T-cell (primary cell): ENCODE measurements at regions not wholly inside any gene's neighbourhood (a gene's known extent, or its start where the extent isn't known, plus 50 kb on each side); places are given as distances from the start of the nearest gene placed in this dataset.

Experiments
- ATAC-seq, 4 experiments: fragments of 200-7000 bp in 3 of 4; fragments of 150-1000 bp in 1 of 4; cut with Tn5 transposase; replicated peaks in 1 of 4; 1 replicate in 3 of 4; 2 replicates in 1 of 4; pipeline ENCODE4 v1.10.0; 2021; ENCODE audit warnings: moderate library complexity in 3 of 4, mild to moderate bottlenecking in 2 of 4, moderate number of reproducible peaks in 1 of 4
- CTCF ChIA-PET, 2 donors: fragments of 300-600 bp; sonication (Branson Sonifier 250); formaldehyde crosslinking; loops; one replicate each; lab custom pipeline; 2022; ENCODE audit warnings: antibody characterized with exemption in 2 of 2; lab: Charles Lee
- POLR2A ChIA-PET, 2 donors: fragments of 300-600 bp; sonication (Branson Sonifier 250); formaldehyde crosslinking; loops; one replicate each; lab custom pipeline; 2022; ENCODE audit warnings: antibody characterized with exemption in 2 of 2; lab: Charles Lee
- DNase-seq, 35 experiments: peaks; one replicate each; pipeline versions ENCODE4 v3.0.0 to v3.0.0-alpha.2; 2013 to 2023
- H3K27ac ChIP-seq: one replicate; pipeline ENCODE4 v1.5.1; 2013; ENCODE audit warnings: low read length
- H3K27me3 ChIP-seq, 2 experiments: replicated peaks in 1 of 2; 1 replicate in 1 of 2; 2 replicates in 1 of 2; pipeline versions ENCODE4 v1.6.1 to v1.7.0; 2013; ENCODE audit warnings: low read length in 1 of 2, mixed read lengths in 1 of 2; ENCODE audit not compliant: control insufficient read depth in 2 of 2, insufficient read depth in 2 of 2; ENCODE audit errors: extremely low read depth in 1 of 2
- H3K36me3 ChIP-seq, 2 donors: 1 replicate in 1 of 2; 2 replicates in 1 of 2; pipeline versions ENCODE4 v1.6.1 to v1.7.0; 2013; ENCODE audit warnings: low read length in 1 of 2; ENCODE audit not compliant: control insufficient read depth in 2 of 2, insufficient read depth in 1 of 2; ENCODE audit errors: extremely low read depth in 1 of 2
- H3K4me1 ChIP-seq, 2 experiments: 1 replicate in 1 of 2; 2 replicates in 1 of 2; pipeline versions ENCODE4 v1.6.1 to v1.7.0; 2013; ENCODE audit warnings: low read length in 2 of 2, mixed read lengths in 1 of 2; ENCODE audit not compliant: insufficient read depth in 2 of 2, control insufficient read depth in 1 of 2; ENCODE audit errors: extremely low read depth in 1 of 2
- H3K4me3 ChIP-seq, 2 donors: 1 replicate in 1 of 2; 2 replicates in 1 of 2; pipeline versions ENCODE4 v1.5.1 to v1.7.0; 2013; ENCODE audit warnings: mild to moderate bottlenecking in 2 of 2, low read length in 1 of 2, moderate library complexity in 1 of 2; ENCODE audit not compliant: control insufficient read depth in 1 of 2; ENCODE audit errors: extremely low read depth in 1 of 2
- H3K9me3 ChIP-seq: 2 replicates; pipeline ENCODE4 v1.7.0; 2013
- H3K27ac Mint-ChIP-seq, 2 donors: one replicate each; pipeline ENCODE4 v1.8.0; 2020 to 2021; ENCODE audit warnings: mild to moderate bottlenecking in 2 of 2, mixed read lengths in 2 of 2
- H3K27me3 Mint-ChIP-seq, 2 donors: one replicate each; pipeline ENCODE4 v1.8.0; 2021 to 2022; ENCODE audit warnings: mixed read lengths in 2 of 2
- H3K36me3 Mint-ChIP-seq: one replicate; pipeline ENCODE4 v1.8.0; 2021; ENCODE audit warnings: mixed read lengths
- H3K4me1 Mint-ChIP-seq, 3 donors: one replicate each; pipeline ENCODE4 v1.8.0; 2020 to 2022; ENCODE audit warnings: mixed read lengths in 3 of 3, mild to moderate bottlenecking in 1 of 3
- H3K4me3 Mint-ChIP-seq, 3 donors: one replicate each; pipeline ENCODE4 v1.8.0; 2020 to 2022; ENCODE audit warnings: mild to moderate bottlenecking in 3 of 3, mixed read lengths in 3 of 3, moderate library complexity in 3 of 3
- H3K9me3 Mint-ChIP-seq, 3 donors: one replicate each; pipeline ENCODE4 v1.8.0; 2020 to 2022; ENCODE audit warnings: mixed read lengths in 3 of 3
- WGBS: methylation state at CpG from one replicate; pipeline ENCODE4 v1.1.5; 2013; ENCODE audit warnings: missing lambda C conversion rate; ENCODE audit not compliant: insufficient coverage; 5-methylcytosine and 5-hydroxymethylcytosine counted together

DNA sequence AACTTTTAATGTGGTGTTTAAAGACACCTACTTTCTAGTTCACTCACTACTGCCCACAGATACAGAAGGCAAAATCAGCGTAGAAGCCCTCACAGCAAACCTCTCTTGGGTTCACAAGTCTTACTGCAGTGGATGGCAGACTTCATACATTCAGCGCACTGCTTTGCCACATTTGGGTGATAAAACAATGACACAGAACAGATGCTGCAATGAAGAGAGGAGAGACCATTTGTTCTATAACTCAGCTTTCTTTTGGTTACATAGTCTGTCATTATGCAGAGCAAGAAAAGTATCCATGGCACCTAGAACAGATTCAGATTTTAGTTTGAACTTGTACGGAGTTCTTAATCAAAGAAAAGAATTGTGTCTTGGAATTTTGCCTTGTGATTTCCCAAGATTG, 459.0 kb downstream of the BCAT1 start:
- Histone ChIP-seq H3K4me3 (no peak overlapping the region), H3K9me3 (no peaks in the 10 kb centered on the region), H3K36me3 (no peaks in the 10 kb centered on the region), H3K27me3 (no peaks in the 10 kb centered on the region), H3K4me1 (no peaks in the 10 kb centered on the region), H3K27ac (no peak overlapping the region)
- Mint-ChIP-seq H3K36me3 (no peaks in the 10 kb centered on the region), H3K9me3 (no peaks in the 10 kb centered on the region), H3K27me3 (no peaks in the 10 kb centered on the region), H3K27ac (no peak overlapping the region), H3K4me3 (no peak overlapping the region), H3K4me1 (no peaks in the 10 kb centered on the region)
- ChIA-PET CTCF (no interaction called here), POLR2A (no interaction called here)
- no CpG with 5 or more reads among the region's 3 CpGs for WGBS
- no peak for DNase-seq
- no peak for ATAC-seq

DNA sequence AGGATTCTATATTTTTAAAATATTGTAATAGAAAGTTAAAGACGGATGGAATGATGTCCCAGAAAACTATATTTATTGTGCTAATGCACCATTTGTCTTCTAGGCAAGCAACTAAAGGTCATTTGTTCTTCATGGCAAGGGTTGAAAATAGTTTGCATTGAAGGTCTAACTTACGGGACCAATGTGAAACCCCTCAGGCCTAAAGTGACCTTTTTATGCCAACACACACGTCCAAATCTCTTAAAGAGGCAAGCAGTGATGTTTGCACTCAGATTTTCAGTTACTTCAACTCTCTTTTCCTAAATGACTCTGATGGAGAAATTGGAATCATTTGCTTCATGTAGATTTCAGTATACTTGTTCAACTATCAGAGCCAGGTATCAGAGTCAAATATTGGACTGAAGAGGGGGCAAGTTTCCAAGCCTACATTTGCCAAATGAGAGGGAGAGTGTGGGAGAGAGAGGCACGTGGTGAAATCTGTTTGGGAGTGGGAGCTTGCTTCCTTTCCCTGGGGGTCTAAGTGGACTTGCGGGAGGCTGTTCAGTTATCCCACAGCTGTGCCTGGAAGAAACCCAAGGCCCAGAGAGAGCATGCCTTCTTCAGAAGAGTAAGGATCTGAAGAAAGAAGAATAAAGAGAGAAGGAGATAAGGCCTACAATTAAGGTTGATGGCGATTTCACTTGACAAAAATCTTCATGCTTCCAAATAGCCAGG, 459.8 kb downstream of the BCAT1 start:
- Mint-ChIP-seq H3K27me3 (no peaks in the 10 kb centered on the region), H3K9me3 (no peaks in the 10 kb centered on the region), H3K4me1 (no peaks in the 10 kb centered on the region), H3K4me3 (no peak overlapping the region), H3K36me3 (no peaks in the 10 kb centered on the region), H3K27ac (no peak overlapping the region)
- DNase-seq = no peak
- H3K4me1 ChIP-seq = no peaks in the 10 kb centered on the region
- WGBS = 78% methylated on average over 3 of the region's 6 CpGs
- no peak overlapping the region for H3K27ac ChIP-seq
- POLR2A ChIA-PET = no interaction called here
- H3K36me3 ChIP-seq = no peaks in the 10 kb centered on the region
- H3K9me3 ChIP-seq = no peaks in the 10 kb centered on the region
- H3K27me3 ChIP-seq = no peaks in the 10 kb centered on the region
- no peak overlapping the region for H3K4me3 ChIP-seq
- ATAC-seq = no peak
- CTCF ChIA-PET = no interaction called here

DNA sequence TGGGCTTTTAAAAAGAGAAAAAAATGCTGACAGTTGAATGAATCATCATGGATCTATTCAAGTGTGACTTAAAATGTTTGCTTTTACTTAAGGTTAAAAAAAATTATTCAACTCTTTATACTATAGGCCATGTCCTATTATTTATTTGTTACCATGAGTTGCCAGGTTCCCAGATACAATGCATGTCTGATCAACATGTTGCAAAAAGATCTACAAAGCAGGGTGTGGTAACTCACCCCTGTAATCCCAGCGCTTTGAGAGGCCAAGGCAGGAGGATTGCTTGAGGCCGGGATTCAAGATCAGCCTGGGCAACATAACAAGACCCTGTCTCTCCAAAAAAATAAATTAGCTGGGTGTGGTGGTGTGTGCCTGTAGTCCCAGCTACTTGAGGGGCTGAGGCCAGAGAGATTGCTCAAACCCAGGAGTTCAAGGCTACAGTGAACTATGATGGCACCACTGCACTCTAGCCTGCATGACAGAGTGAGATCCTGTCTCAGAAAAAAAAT, 460.8 kb downstream of the BCAT1 start:
- Mint-ChIP-seq H3K36me3 (no peaks in the 10 kb centered on the region), H3K27me3 (no peaks in the 10 kb centered on the region), H3K9me3 (no peaks in the 10 kb centered on the region), H3K4me3 (no peak overlapping the region), H3K27ac (no peak overlapping the region), H3K4me1 (no peaks in the 10 kb centered on the region)
- H3K27ac ChIP-seq = no peak overlapping the region
- WGBS = no CpG with 5 or more reads among the region's 2 CpGs
- ChIA-PET POLR2A (no interaction called here), CTCF (no interaction called here)
- H3K9me3 ChIP-seq = no peaks in the 10 kb centered on the region
- H3K36me3 ChIP-seq = no peaks in the 10 kb centered on the region
- no peak for ATAC-seq
- no peak overlapping the region for H3K4me3 ChIP-seq
- no peaks in the 10 kb centered on the region for H3K27me3 ChIP-seq
- DNase-seq = no peak
- H3K4me1 ChIP-seq = no peaks in the 10 kb centered on the region

DNA sequence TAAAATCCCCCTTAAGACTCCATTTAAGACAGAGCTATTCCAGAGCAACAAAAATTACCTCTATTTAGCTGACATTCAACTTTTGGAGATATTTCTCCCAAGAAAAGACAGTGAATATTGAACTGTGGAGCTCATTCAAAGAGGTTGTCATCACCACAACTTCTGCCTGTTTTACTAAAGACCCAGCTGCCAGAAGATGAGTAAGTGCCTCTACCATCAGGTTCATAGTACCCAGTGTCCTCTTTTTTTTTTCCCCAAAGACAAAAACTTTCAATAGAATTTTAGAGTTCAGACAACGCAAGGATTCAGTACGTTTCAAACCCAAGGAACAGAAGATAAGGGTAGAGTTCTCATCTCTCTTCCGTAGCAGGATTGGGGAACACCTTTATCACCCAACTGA, 461.3 kb downstream of the BCAT1 start:
- ChIA-PET POLR2A (no interaction called here), CTCF (no interaction called here)
- no CpG with 5 or more reads among the region's 3 CpGs for WGBS
- no peaks in the 10 kb centered on the region for H3K27me3 Mint-ChIP-seq
- H3K9me3 ChIP-seq = no peaks in the 10 kb centered on the region
- no peak overlapping the region for H3K27ac ChIP-seq
- no peaks in the 10 kb centered on the region for H3K4me1 Mint-ChIP-seq
- no peaks in the 10 kb centered on the region for H3K27me3 ChIP-seq
- H3K4me3 ChIP-seq = no peak overlapping the region
- no peak overlapping the region for H3K27ac Mint-ChIP-seq
- H3K4me1 ChIP-seq = no peaks in the 10 kb centered on the region
- DNase-seq (no peak), ATAC-seq (no peak)
- no peak overlapping the region for H3K4me3 Mint-ChIP-seq
- H3K9me3 Mint-ChIP-seq = no peaks in the 10 kb centered on the region
- H3K36me3 ChIP-seq = no peaks in the 10 kb centered on the region
- no peaks in the 10 kb centered on the region for H3K36me3 Mint-ChIP-seq

DNA sequence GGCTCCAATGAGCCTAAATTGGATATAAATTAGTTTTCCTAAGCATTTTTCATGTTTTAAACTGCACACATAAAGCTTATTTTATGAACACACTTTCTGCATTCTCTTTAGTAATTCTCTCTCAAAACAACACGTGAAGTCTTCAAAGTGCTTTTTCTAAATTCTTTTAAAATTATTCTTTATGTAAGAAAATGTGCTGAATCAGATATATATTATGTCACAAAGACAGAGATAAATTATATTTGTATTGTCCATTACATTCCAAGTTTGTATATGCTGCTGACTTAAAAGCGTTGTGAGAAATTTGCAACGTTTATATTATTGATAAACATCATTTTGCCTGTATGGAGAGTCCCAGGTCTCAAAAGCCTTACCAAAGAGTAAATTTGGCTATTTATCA, 465.2 kb downstream of the BCAT1 start:
- no peak overlapping the region for H3K4me3 ChIP-seq
- H3K36me3 Mint-ChIP-seq = no peaks in the 10 kb centered on the region
- no peak overlapping the region for H3K27ac Mint-ChIP-seq
- no peak overlapping the region for H3K27ac ChIP-seq
- POLR2A ChIA-PET = no interaction called here
- no peaks in the 10 kb centered on the region for H3K9me3 Mint-ChIP-seq
- no peaks in the 10 kb centered on the region for H3K4me1 Mint-ChIP-seq
- CTCF ChIA-PET = no interaction called here
- H3K4me3 Mint-ChIP-seq = no peak overlapping the region
- H3K36me3 ChIP-seq = no peaks in the 10 kb centered on the region
- H3K27me3 ChIP-seq = no peaks in the 10 kb centered on the region
- no peaks in the 10 kb centered on the region for H3K4me1 ChIP-seq
- no peaks in the 10 kb centered on the region for H3K9me3 ChIP-seq
- no peaks in the 10 kb centered on the region for H3K27me3 Mint-ChIP-seq
- DNase-seq = no peak
- WGBS = no CpG with 5 or more reads among the region's 3 CpGs
- ATAC-seq = no peak

DNA sequence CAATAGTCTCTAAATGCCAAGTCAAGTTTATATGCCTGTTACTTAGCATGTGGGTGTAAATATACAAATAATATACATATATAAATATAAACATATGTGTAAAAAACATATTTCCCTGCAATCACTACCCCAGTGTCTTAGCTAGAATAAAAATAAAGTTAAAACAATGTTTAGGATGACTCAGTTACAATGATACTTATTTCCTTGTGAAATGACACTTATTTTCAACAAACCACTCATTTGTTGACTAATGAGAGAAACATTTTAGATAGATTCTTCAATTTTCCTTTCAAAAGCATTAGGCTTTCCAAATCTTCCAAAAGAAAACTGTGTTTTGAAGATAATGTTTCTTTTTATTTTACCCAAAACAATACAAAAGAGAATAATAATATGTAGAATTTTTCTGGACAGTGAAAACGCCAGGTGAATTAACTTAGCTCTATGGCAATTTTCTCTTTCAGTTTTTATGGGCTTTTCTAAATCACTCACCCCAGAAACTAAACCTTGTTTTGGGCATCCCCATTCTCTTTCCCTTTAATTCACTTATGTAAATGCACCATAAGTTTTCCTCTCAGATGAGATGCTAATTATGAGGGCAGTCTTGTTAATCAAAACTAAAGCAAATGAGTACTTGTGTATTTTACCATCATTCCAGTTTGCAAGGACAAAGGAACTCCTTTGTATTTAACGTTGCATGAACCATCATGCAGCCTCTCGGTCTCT, 465.9 kb downstream of the BCAT1 start:
- H3K36me3 ChIP-seq = no peaks in the 10 kb centered on the region
- Mint-ChIP-seq H3K27me3 (no peaks in the 10 kb centered on the region), H3K4me1 (no peaks in the 10 kb centered on the region), H3K4me3 (no peak overlapping the region), H3K9me3 (no peaks in the 10 kb centered on the region), H3K36me3 (no peaks in the 10 kb centered on the region), H3K27ac (no peak overlapping the region)
- no peak for ATAC-seq
- H3K4me3 ChIP-seq = no peak overlapping the region
- no peaks in the 10 kb centered on the region for H3K9me3 ChIP-seq
- ChIA-PET POLR2A (no interaction called here), CTCF (interaction anchor here in 1 of 2 donors (1.2 kb wide), 1 partner anchor 18 kb away, joined by 4 read pairs; no protein-coding TSS in a partner anchor)
- no peaks in the 10 kb centered on the region for H3K27me3 ChIP-seq
- no peaks in the 10 kb centered on the region for H3K4me1 ChIP-seq
- DNase-seq = no peak
- WGBS = no CpG with 5 or more reads among the region's 3 CpGs
- H3K27ac ChIP-seq = no peak overlapping the region
